ENCODE measurements at regions not wholly inside any gene's neighbourhood (a gene's known extent, or its start where the extent isn't known, plus 50 kb on each side); places are given as distances from the start of the nearest gene placed in this dataset.
A peak's percentile ranks its signal among the peaks of the same experiment; 100 is the strongest.
"Not testable (repeated sequence)": the region's sequence is repeated elsewhere in the genome, so short reads cannot be mapped to it uniquely, and the experiment has no call there.

DNA sequence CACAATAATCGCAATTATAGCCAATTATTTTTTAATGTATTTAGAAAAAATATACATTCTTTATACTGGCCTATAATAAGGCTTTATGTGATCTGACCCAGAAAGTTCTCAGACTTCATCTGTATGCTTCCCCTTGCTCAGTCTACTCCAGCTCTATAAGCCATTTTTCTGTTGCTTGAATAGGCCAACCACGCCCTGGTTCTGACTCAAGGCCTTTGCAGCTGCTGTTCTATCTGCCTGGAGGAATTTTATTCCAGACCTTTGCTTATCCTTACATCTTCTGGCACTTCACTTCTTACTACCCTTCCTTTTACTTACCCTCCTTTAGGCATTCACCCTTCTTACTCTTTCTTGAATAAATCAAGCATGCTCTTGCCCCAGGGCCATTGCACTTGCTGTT lies 54.9 kb upstream of the PDE3B start:
- DNase-seq (no peak), ATAC-seq (no peak)
- Histone ChIP-seq H3K4me3 (ENCODE audit: low read length) (no peak overlapping the region), H3K4me1 (ENCODE audit: control insufficient read depth, insufficient read depth, low read length) (peaks cover 2% of the 10 kb centered on the region), H3K27me3 (ENCODE audit: control insufficient read depth, insufficient read depth) (no peaks in the 10 kb centered on the region), H3K27ac (ENCODE audit: low read length) (no peak overlapping the region), H3K9me3 (ENCODE audit: control insufficient read depth, low read length) (no peaks in the 10 kb centered on the region)
- intact Hi-C loops (cut with DNase I) = no loop called here
- WGBS = 92% methylated on average over 2 of the region's 2 CpGs

DNA sequence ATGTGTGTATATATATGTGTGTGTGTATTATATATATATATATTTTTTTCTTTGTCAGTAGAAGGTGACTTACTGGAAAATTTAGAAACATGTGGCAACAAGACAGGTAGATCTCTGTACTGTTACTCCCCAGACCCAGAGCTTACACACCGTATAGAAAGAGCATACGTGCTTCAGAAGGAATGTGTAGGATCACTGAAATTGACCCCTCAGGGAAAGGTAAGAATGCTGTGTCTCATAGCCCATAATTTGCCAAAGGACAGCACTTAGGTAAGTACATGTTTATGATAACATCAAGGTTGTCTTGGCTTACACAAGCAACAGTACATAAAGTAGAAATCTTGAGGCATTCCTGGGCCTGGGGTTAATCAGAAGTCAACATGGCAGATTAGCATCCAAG lies 54.2 kb upstream of the PDE3B start:
- H3K27me3 ChIP-seq (ENCODE audit: control insufficient read depth, insufficient read depth) = no peaks in the 10 kb centered on the region
- ATAC-seq (no peak), DNase-seq (no peak)
- H3K4me3 ChIP-seq (ENCODE audit: low read length) = no peak overlapping the region
- peaks cover 2% of the 10 kb centered on the region for H3K4me1 ChIP-seq (ENCODE audit: control insufficient read depth, insufficient read depth, low read length)
- no peak overlapping the region for H3K27ac ChIP-seq (ENCODE audit: low read length)
- no peaks in the 10 kb centered on the region for H3K9me3 ChIP-seq (ENCODE audit: control insufficient read depth, low read length)
- intact Hi-C loops (cut with DNase I) = no loop called here
- WGBS = 95% methylated on average over 2 of the region's 2 CpGs

DNA sequence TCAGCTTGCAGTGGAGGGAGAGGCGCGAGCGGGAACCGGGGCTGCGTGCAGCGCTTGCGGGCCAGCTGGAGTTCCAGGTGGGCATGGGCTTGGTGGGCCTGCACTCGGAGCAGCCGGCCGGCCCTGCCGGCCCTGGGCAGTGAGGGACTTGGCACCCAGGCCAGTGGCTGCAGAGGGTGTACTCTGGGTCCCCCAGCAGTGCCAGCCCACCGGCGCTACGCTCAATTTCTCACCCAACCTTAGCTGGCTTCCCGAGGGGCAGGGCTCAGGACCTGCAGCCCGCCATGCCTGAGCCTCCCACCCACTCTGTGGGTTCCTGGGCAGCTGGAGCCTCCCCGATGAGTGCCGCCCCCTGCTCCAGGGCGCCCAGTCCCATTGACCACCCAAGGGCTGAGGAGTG lies 52.6 kb upstream of the PDE3B start:
- H3K27ac ChIP-seq (ENCODE audit: low read length); H3K9me3 ChIP-seq (ENCODE audit: control insufficient read depth, low read length); H3K27me3 ChIP-seq (ENCODE audit: control insufficient read depth, insufficient read depth); H3K4me3 ChIP-seq (ENCODE audit: low read length); H3K4me1 ChIP-seq (ENCODE audit: control insufficient read depth, insufficient read depth, low read length); ATAC-seq; intact Hi-C loops (cut with DNase I): not testable (repeated sequence)
- 98% methylated on average over 19 of the region's 19 CpGs for WGBS
- peak in 1 of 3 donors; percentile 51 for DNase-seq

- DNase-seq = no peak
- H3K4me1 ChIP-seq (ENCODE audit: control insufficient read depth, insufficient read depth, low read length) = no peaks in the 10 kb centered on the region
- ATAC-seq = no peak
- WGBS = 94% methylated on average over 2 of the region's 2 CpGs
- intact Hi-C loops (cut with DNase I) = no loop called here
- H3K4me3 ChIP-seq (ENCODE audit: low read length) = no peak overlapping the region
- H3K27me3 ChIP-seq (ENCODE audit: control insufficient read depth, insufficient read depth) = no peaks in the 10 kb centered on the region
- no peak overlapping the region for H3K27ac ChIP-seq (ENCODE audit: low read length)
- H3K9me3 ChIP-seq (ENCODE audit: control insufficient read depth, low read length) = no peaks in the 10 kb centered on the region
Measured at GRCh38 chr11:14593671-14594070, 49.9 kb upstream of the PDE3B start.
